Hepatocyte (in vitro differentiated cells): ENCODE measurements at regions not wholly inside any gene's neighbourhood (a gene's known extent, or its start where the extent isn't known, plus 50 kb on each side); places are given as distances from the start of the nearest gene placed in this dataset.

Experiments used
- CTCF ChIP-seq: fragments of 200-600 bp; sonication (generic); IDR thresholded peaks from 2 replicates; pipeline ENCODE4 v1.5.1; 2016; ENCODE audit warnings: antibody characterized with exemption, mild to moderate bottlenecking; ENCODE audit not compliant: poor library complexity
- EZH2 ChIP-seq: fragments of 200-600 bp; sonication (generic); IDR thresholded peaks from 2 replicates; pipeline ENCODE4 v1.6.1; 2016; ENCODE audit warnings: antibody characterized with exemption, mild to moderate bottlenecking, borderline replicate concordance

- TF ChIP-seq CTCF: no peak
- no peak for TF ChIP-seq EZH2
Measured at GRCh38 chr6:10163203-10163962, 251.5 kb downstream of the TFAP2A start.
